LNCaP clone FGC (cell line): ENCODE measurements at regions not wholly inside any gene's neighbourhood (a gene's known extent, or its start where the extent isn't known, plus 50 kb on each side); places are given as distances from the start of the nearest gene placed in this dataset.

ENCODE experiments used
- DNase-seq: peaks from one replicate; pipeline ENCODE4 v3.0.0-alpha.2; 2011; ENCODE audit warnings: low read depth
- H3K4me3 ChIP-seq: 2 replicates; pipeline ENCODE4 v1.5.1; 2011; ENCODE audit warnings: mild to moderate bottlenecking, low read depth, low read length, control low read depth
- TF ChIP-seq, protein P1 (sequence below): IDR thresholded peaks from 2 replicates; pipeline ENCODE4 v1.5.1; 2012; ENCODE audit warnings: mild to moderate bottlenecking; ENCODE audit not compliant: control insufficient read depth, insufficient read depth; ENCODE audit errors: extremely low read depth

DNA sequence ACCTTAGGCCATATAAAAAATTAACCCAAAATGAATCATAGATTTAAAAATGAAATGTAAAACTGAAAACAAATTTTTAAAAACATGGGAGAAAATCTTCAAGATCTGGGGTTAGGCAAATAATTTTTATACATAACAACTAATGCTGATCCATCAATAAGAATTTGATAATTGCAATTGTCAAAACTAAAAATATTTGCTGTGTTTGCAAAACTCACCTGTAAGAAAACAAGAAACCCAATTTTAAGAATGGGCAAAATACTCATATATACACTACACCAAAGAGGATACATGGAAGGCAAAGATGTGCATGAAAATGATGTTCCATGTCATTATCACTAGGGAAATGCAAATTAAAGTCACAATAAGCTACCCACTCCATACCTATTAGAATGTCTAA is 194.8 kb upstream of the NRP1 start:
- TF ChIP-seq, protein P1, sequence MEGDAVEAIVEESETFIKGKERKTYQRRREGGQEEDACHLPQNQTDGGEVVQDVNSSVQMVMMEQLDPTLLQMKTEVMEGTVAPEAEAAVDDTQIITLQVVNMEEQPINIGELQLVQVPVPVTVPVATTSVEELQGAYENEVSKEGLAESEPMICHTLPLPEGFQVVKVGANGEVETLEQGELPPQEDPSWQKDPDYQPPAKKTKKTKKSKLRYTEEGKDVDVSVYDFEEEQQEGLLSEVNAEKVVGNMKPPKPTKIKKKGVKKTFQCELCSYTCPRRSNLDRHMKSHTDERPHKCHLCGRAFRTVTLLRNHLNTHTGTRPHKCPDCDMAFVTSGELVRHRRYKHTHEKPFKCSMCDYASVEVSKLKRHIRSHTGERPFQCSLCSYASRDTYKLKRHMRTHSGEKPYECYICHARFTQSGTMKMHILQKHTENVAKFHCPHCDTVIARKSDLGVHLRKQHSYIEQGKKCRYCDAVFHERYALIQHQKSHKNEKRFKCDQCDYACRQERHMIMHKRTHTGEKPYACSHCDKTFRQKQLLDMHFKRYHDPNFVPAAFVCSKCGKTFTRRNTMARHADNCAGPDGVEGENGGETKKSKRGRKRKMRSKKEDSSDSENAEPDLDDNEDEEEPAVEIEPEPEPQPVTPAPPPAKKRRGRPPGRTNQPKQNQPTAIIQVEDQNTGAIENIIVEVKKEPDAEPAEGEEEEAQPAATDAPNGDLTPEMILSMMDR: no peak
- DNase-seq: no peak
- H3K4me3 ChIP-seq: no peak overlapping the region

DNA sequence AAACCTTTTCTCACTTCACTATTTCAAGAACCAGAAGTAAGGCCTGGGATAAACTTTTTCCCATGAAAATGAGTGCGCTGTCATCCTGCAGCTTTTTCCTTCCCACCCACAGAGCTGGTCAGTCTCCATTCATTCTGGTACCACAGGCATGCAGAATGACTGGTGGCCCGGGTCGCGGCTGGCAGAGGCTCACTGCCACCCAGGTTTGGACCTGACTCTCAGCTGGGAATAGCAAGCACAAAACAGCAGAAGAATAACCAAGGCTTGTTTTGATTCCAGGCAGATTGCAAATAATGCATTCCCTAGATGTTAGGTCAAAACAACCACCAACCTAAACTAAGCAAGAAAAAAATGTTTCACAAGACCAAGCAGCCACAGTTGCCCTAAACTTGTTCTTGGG is 190.5 kb upstream of the NRP1 start:
- no peak for DNase-seq
- TF ChIP-seq, protein P1: no peak
- H3K4me3 ChIP-seq: no peak overlapping the region

DNA sequence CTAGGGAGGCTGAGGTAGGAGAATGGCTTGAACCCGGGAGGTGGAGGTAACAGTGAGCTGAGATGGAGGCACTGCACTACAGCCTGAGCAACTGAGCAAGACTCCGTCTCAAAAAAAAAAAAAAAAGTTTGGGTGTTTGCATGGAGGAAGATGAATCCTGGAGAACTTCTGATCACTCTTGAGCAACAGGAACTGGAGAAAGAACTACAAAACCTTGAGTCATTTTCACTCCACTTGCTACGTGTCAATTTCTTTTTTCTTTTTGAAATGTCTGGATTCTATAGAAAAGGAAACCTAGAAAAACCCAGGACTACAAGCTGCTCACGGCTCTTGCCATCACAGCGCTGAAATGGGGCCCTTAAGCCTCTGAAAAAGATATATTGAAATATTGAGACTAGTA is 189.6 kb upstream of the NRP1 start:
- TF ChIP-seq, protein P1: no peak
- no peak for DNase-seq
- H3K4me3 ChIP-seq: no peak overlapping the region

DNA sequence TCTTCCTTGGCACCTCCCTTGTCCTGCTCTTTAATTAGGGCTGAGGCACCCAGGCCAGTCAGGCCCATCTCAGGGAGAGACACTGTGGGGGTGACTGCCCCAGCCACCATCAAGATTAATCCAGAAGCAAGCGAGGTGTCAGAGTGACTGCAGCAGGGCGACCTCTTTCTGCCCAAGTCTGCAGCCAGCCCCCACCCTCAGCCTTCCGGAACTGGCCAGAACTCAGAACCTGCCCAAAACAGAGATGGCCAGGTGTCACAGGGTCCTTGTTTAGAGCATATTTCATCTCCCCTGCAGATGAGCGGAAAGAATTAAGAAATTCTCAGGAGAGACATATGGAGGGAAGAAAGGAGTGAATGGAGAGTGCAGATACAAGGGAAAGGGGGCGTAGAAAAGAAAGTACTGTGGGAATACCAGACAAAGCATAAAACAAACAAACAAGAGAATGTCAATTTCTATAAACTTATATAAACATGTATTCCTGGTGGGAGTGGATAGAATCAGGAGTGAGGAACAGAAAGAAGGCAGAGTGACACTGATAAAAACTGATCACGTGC is 188.8 kb upstream of the NRP1 start:
- TF ChIP-seq, protein P1: no peak
- H3K4me3 ChIP-seq: no peak overlapping the region
- DNase-seq: no peak

DNA sequence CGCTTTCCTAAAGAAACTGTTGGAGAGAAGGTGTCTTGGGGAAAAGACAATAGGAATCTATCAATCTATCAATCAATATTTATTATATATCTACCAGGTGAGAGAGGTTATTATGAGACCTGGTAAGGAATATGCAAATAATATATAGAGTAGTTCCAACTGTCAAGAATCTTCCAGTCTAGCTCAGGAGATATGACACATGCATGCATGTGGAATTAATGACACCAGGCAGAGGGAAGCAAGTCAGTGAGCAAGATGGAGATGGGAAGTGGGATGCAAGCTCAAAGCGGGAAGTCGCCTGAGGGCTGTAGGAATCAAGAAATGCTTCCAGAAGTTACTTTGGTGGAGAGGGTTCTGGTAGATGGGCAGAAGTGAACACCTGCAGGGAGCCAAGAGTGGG is 187.4 kb upstream of the NRP1 start:
- TF ChIP-seq, protein P1: no peak
- DNase-seq: no peak
- no peak overlapping the region for H3K4me3 ChIP-seq

DNA sequence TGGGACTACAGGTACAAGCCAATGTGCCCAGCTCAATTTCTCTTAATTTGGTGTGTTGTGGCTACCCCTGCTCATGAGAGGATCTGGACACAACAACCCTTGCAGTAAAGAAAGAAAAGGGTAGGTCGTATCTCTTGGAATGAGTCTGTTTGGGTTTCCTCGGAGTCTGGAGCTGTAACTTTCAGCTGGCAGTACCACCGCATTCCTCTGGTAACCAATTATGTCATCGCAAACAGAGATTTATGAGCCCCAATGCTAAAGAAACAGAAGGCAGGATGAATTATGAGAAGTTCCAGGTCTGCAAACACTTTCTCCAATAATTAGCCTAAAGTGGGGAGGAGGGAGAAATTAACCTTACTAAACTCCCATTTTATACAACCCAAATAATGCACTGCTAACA is 186.6 kb upstream of the NRP1 start:
- no peak overlapping the region for H3K4me3 ChIP-seq

DNA sequence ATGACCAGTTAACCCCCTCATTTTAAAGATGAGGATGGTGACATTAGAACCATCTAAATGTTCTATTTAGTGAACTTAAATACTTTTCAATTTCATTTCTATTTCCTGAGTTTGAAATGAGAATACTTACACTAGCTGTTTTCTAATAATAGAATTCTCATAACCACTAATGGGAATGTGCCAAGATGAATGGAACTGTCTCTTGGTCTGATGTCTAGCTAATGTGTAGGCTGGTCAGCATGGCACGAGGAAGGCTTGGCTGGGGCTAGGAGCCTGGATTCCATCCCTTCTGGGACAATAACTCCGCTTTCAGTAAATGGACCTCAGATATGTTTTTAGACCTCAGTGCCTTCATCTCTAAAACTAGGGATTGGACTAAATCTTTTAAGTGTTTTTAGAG is 185.8 kb upstream of the NRP1 start:
- DNase-seq: no peak
- no peak overlapping the region for H3K4me3 ChIP-seq
- TF ChIP-seq, protein P1: no peak

More for the DNA sequence above, 186.6 kb upstream of the NRP1 start:
- TF ChIP-seq, protein P1: no peak
- DNase-seq: peak; percentile 51
